CD4-positive, alpha-beta T cell (primary cell): ENCODE measurements at regions not wholly inside any gene's neighbourhood (a gene's known extent, or its start where the extent isn't known, plus 50 kb on each side); places are given as distances from the start of the nearest gene placed in this dataset.

Experiments
- ATAC-seq: fragments of 200-7000 bp; cut with Tn5 transposase; one replicate; pipeline ENCODE4 v1.10.0; 2022; ENCODE audit warnings: mild to moderate bottlenecking; ENCODE audit not compliant: poor library complexity
- CTCF ChIA-PET: fragments of 350-600 bp; sonication (Branson Sonifier 250); formaldehyde crosslinking; loops from one replicate; lab custom pipeline; 2021; ENCODE audit warnings: antibody characterized with exemption, inconsistent platforms; lab: Charles Lee
- POLR2A ChIA-PET: fragments of 350-600 bp; sonication (Branson Sonifier 250); formaldehyde crosslinking; loops from one replicate; lab custom pipeline; 2021; ENCODE audit warnings: antibody characterized with exemption, inconsistent platforms; lab: Charles Lee
- DNase-seq, 14 experiments: peaks; one replicate each; pipeline ENCODE4 v3.0.0-alpha.2; 2013 to 2020; ENCODE audit warnings: mixed read lengths in 2 of 14
- H3K27ac ChIP-seq, 2 donors: one replicate each; pipeline versions ENCODE4 v1.5.1 to v1.7.0; 2013; ENCODE audit warnings: low read length in 2 of 2, low read depth in 1 of 2, mild to moderate bottlenecking in 1 of 2
- H3K27me3 ChIP-seq, 2 experiments: 1 replicate in 1 of 2; 2 replicates in 1 of 2; pipeline versions ENCODE4 v1.6.1 to v1.7.0; 2013; ENCODE audit warnings: low read length in 2 of 2, control low read depth in 1 of 2, mild to moderate bottlenecking in 1 of 2, moderate library complexity in 1 of 2; ENCODE audit not compliant: insufficient read depth in 2 of 2, control insufficient read depth in 1 of 2
- H3K36me3 ChIP-seq: one replicate; pipeline ENCODE4 v1.6.1; 2013; ENCODE audit warnings: low read length, control low read depth; ENCODE audit not compliant: insufficient read depth
- H3K4me1 ChIP-seq: one replicate; pipeline ENCODE4 v1.6.1; 2013; ENCODE audit warnings: low read length, control low read depth; ENCODE audit not compliant: insufficient read depth
- H3K4me3 ChIP-seq: one replicate; pipeline ENCODE4 v1.5.1; 2013; ENCODE audit warnings: mild to moderate bottlenecking, low read length, moderate library complexity
- H3K9me3 ChIP-seq, 2 experiments: 1 replicate in 1 of 2; 2 replicates in 1 of 2; pipeline versions ENCODE4 v1.6.1 to v1.7.0; 2013; ENCODE audit warnings: low read length in 2 of 2, mild to moderate bottlenecking in 2 of 2, control low read depth in 1 of 2, moderate library complexity in 1 of 2; ENCODE audit not compliant: control insufficient read depth in 1 of 2, insufficient read depth in 1 of 2
- H3K27ac Mint-ChIP-seq: one replicate; pipeline ENCODE4 v1.8.0; 2020; ENCODE audit warnings: mixed read lengths
- H3K27me3 Mint-ChIP-seq: one replicate; pipeline ENCODE4 v1.8.0; 2021; ENCODE audit warnings: mixed read lengths
- H3K36me3 Mint-ChIP-seq: one replicate; pipeline ENCODE4 v1.8.0; 2021; ENCODE audit warnings: low read depth, mixed read lengths
- H3K4me1 Mint-ChIP-seq: one replicate; pipeline ENCODE4 v1.8.0; 2021; ENCODE audit warnings: low read depth, mixed read lengths
- H3K4me3 Mint-ChIP-seq: one replicate; pipeline ENCODE4 v1.8.0; 2020; ENCODE audit warnings: mild to moderate bottlenecking, mixed read lengths
- H3K9me3 Mint-ChIP-seq: one replicate; pipeline ENCODE4 v1.8.0; 2020; ENCODE audit warnings: mixed read lengths
- intact Hi-C, 2 experiments: fragments of 100-400 bp; cut with DNase I in 1 of 2; cut with micrococcal nuclease in 1 of 2; formaldehyde crosslinking; loops; one replicate each; pipeline versions ENCODE4 v1.15.1 to v1.9.0; 2023 to 2025; cut with DNase I, micrococcal nuclease
- TF ChIP-seq, protein P1 (sequence below): fragments of 200-600 bp; IDR thresholded peaks from one replicate; pipeline ENCODE4 v1.8.0; 2022; ENCODE audit warnings: antibody characterized with exemption, mild to moderate bottlenecking

DNA sequence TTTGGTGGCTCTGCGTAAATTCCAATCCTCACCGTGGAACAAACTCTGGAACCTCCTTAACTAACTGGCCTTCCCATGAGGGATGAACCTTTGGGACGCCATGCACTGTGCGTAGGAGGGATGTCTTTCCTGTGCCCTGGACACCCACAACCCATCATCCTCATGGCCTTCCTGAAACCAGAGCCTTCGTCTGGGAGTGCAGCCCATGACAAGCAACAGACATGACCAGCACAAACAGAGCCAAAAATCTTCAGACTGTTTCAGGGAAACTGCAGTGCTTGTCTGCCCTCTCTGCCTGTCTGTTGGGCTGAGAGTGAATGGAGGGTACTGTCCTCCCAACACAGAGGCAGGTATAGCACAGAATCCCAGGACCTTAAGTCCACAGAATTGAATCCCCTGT lies 61.1 kb upstream of the BOC start:
- TF ChIP-seq, protein P1, sequence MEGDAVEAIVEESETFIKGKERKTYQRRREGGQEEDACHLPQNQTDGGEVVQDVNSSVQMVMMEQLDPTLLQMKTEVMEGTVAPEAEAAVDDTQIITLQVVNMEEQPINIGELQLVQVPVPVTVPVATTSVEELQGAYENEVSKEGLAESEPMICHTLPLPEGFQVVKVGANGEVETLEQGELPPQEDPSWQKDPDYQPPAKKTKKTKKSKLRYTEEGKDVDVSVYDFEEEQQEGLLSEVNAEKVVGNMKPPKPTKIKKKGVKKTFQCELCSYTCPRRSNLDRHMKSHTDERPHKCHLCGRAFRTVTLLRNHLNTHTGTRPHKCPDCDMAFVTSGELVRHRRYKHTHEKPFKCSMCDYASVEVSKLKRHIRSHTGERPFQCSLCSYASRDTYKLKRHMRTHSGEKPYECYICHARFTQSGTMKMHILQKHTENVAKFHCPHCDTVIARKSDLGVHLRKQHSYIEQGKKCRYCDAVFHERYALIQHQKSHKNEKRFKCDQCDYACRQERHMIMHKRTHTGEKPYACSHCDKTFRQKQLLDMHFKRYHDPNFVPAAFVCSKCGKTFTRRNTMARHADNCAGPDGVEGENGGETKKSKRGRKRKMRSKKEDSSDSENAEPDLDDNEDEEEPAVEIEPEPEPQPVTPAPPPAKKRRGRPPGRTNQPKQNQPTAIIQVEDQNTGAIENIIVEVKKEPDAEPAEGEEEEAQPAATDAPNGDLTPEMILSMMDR: no peak
- intact Hi-C loops: no loop called here
- no peaks in the 10 kb centered on the region for H3K36me3 Mint-ChIP-seq
- Histone ChIP-seq H3K9me3 (no peaks in the 10 kb centered on the region), H3K36me3 (no peaks in the 10 kb centered on the region), H3K27me3 (peaks cover 0 to 3% of the 10 kb centered on the region in 2 experiments), H3K4me3 (no peak overlapping the region), H3K27ac (no peak overlapping the region), H3K4me1 (no peaks in the 10 kb centered on the region)
- CTCF ChIA-PET: no interaction called here
- DNase-seq (no peak), ATAC-seq (no peak)
- no peaks in the 10 kb centered on the region for H3K9me3 Mint-ChIP-seq
- H3K27me3 Mint-ChIP-seq: no peaks in the 10 kb centered on the region
- POLR2A ChIA-PET: no interaction called here
- H3K4me3 Mint-ChIP-seq: no peak overlapping the region
- H3K27ac Mint-ChIP-seq: no peak overlapping the region
- no peaks in the 10 kb centered on the region for H3K4me1 Mint-ChIP-seq

DNA sequence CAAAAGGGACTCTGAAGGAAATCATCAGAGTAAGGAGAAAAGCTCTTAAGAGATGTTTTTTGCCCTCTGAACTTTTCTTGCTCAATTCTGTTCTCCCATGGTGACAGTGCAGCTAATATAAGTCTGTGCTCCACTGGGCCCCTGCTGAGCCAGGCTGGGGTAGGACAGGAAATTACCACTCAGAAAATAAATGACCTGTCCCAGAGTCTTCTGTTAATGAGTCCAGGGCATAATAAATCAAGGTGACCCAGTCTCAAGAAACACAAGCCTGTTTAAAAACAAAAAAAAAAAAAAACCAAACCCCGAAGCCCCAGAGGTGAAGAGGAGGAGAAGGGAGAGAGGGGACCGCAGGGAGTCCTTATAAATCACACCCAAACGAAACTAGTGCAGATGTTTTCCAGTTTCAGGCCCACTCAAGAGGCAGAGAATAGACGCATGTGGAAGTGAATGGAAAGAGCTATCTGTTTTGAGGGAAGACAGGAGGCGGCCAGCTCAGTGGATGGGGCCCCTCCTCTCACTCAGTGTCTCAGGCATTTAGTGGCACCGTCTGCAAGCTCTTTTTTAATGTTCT lies 59.8 kb upstream of the BOC start:
- Mint-ChIP-seq H3K4me1 (no peaks in the 10 kb centered on the region), H3K27ac (no peak overlapping the region), H3K27me3 (no peaks in the 10 kb centered on the region), H3K9me3 (no peaks in the 10 kb centered on the region), H3K4me3 (no peak overlapping the region), H3K36me3 (no peaks in the 10 kb centered on the region)
- ATAC-seq (no peak), DNase-seq (no peak)
- CTCF ChIA-PET: no interaction called here
- POLR2A ChIA-PET: no interaction called here
- Histone ChIP-seq H3K9me3 (no peaks in the 10 kb centered on the region), H3K27ac (no peak overlapping the region), H3K27me3 (peaks cover 0 to 3% of the 10 kb centered on the region in 2 experiments), H3K4me1 (no peaks in the 10 kb centered on the region), H3K4me3 (no peak overlapping the region), H3K36me3 (no peaks in the 10 kb centered on the region)
- intact Hi-C loops: no loop called here
- TF ChIP-seq, protein P1: no peak

DNA sequence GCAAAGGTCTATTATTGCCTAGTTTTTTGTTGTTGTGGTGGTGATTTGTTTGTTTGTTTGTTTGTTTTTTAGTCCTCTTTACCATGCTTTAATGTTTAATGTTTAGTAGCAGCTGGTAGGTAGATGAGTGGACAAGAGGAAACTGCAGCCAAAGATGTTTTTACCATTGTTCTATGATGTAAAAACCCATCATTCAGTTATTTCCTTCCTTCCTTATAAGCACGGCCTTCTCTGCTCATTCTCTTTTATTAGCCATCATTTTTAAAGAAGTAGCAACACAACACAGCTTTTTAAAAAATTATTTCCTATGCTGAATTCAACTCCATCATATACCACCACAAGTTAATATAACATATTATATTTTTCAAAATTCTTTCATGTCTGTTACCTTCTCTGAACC lies 58.5 kb upstream of the BOC start:
- no peak for ATAC-seq
- H3K36me3 Mint-ChIP-seq: no peaks in the 10 kb centered on the region
- no peaks in the 10 kb centered on the region for H3K9me3 ChIP-seq
- no peaks in the 10 kb centered on the region for H3K27me3 Mint-ChIP-seq
- H3K4me3 ChIP-seq: no peak overlapping the region
- no peaks in the 10 kb centered on the region for H3K36me3 ChIP-seq
- no peaks in the 10 kb centered on the region for H3K9me3 Mint-ChIP-seq
- H3K4me3 Mint-ChIP-seq: no peak overlapping the region
- no peaks in the 10 kb centered on the region for H3K4me1 ChIP-seq
- H3K4me1 Mint-ChIP-seq: no peaks in the 10 kb centered on the region
- no peak overlapping the region for H3K27ac Mint-ChIP-seq
- intact Hi-C loops: no loop called here
- H3K27me3 ChIP-seq: peaks cover 0 to 3% of the 10 kb centered on the region in 2 experiments
- no peak overlapping the region for H3K27ac ChIP-seq
- CTCF ChIA-PET: no interaction called here
- TF ChIP-seq, protein P1: no peak
- POLR2A ChIA-PET: no interaction called here
- DNase-seq: no peak
